Progenitor cell of endocrine pancreas (in vitro differentiated cells): ENCODE measurements at regions not wholly inside any gene's neighbourhood (a gene's known extent, or its start where the extent isn't known, plus 50 kb on each side); places are given as distances from the start of the nearest gene placed in this dataset.

ENCODE experiments used
- DNase-seq: peaks from one replicate; pipeline ENCODE4 v3.0.0; 2021; ENCODE audit warnings: low spot score; ENCODE audit not compliant: unreplicated experiment
- H3K27ac Mint-ChIP-seq: 2 replicates; pipeline ENCODE4 v1.8.0; 2021; ENCODE audit warnings: mild to moderate bottlenecking, moderate library complexity, mixed read lengths
- H3K27me3 Mint-ChIP-seq: 2 replicates; pipeline ENCODE4 v1.8.0; 2021; ENCODE audit warnings: mixed read lengths
- H3K36me3 Mint-ChIP-seq: 2 replicates; pipeline ENCODE4 v1.8.0; 2022; ENCODE audit warnings: mixed read lengths; ENCODE audit not compliant: insufficient read depth
- H3K4me1 Mint-ChIP-seq: 2 replicates; pipeline ENCODE4 v1.8.0; 2021; ENCODE audit warnings: low read depth, mixed read lengths
- H3K4me3 Mint-ChIP-seq: 2 replicates; pipeline ENCODE4 v1.8.0; 2021; ENCODE audit warnings: low read depth, mild to moderate bottlenecking, moderate library complexity, mixed read lengths
- H3K9me3 Mint-ChIP-seq: 2 replicates; pipeline ENCODE4 v1.8.0; 2021; ENCODE audit warnings: low read depth, mixed read lengths
- TF ChIP-seq, protein P1 (sequence below): fragments of 200-600 bp; sonication (generic); IDR thresholded peaks from one replicate; pipeline ENCODE4 v1.5.0; 2021; ENCODE audit warnings: antibody characterized with exemption, mild to moderate bottlenecking; ENCODE audit not compliant: unreplicated experiment

GRCh38 chr14:95449131-95449530 lies 67.3 kb downstream of the SYNE3 start:
- no peak overlapping the region for H3K27ac Mint-ChIP-seq
- peaks cover 10% of the 10 kb centered on the region for H3K4me1 Mint-ChIP-seq
- no peaks in the 10 kb centered on the region for H3K27me3 Mint-ChIP-seq
- H3K9me3 Mint-ChIP-seq = no peaks in the 10 kb centered on the region
- DNase-seq = no peak
- H3K4me3 Mint-ChIP-seq = no peak overlapping the region
- TF ChIP-seq, protein P1, sequence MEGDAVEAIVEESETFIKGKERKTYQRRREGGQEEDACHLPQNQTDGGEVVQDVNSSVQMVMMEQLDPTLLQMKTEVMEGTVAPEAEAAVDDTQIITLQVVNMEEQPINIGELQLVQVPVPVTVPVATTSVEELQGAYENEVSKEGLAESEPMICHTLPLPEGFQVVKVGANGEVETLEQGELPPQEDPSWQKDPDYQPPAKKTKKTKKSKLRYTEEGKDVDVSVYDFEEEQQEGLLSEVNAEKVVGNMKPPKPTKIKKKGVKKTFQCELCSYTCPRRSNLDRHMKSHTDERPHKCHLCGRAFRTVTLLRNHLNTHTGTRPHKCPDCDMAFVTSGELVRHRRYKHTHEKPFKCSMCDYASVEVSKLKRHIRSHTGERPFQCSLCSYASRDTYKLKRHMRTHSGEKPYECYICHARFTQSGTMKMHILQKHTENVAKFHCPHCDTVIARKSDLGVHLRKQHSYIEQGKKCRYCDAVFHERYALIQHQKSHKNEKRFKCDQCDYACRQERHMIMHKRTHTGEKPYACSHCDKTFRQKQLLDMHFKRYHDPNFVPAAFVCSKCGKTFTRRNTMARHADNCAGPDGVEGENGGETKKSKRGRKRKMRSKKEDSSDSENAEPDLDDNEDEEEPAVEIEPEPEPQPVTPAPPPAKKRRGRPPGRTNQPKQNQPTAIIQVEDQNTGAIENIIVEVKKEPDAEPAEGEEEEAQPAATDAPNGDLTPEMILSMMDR = no peak
- no peaks in the 10 kb centered on the region for H3K36me3 Mint-ChIP-seq

DNA sequence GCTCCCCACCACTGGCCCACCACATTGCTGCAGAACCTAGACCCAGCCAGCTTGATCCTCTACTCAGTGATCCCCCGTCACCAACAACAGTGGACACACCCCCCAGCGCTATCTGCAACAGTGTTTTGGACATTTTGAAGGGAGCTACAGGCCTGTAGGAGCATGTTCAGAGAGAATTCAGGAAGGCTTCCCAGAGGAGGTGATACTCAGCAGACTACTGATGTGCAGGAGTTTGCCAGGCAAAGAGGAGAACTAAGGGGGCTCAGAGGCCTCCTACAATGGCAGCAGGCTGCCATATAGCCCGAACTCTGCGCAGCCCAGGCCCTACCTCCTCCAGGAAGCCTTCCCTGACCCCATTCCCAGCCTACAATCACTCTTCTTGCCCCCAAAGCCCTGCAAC lies 70.0 kb downstream of the SYNE3 start:
- H3K4me1 Mint-ChIP-seq = peaks cover 17% of the 10 kb centered on the region
- no peak for DNase-seq
- no peaks in the 10 kb centered on the region for H3K27me3 Mint-ChIP-seq
- no peaks in the 10 kb centered on the region for H3K9me3 Mint-ChIP-seq
- TF ChIP-seq, protein P1 = no peak
- H3K27ac Mint-ChIP-seq = no peak overlapping the region
- no peak overlapping the region for H3K4me3 Mint-ChIP-seq
- H3K36me3 Mint-ChIP-seq = no peaks in the 10 kb centered on the region

GRCh38 chr14:95445676-95446075 lies 70.8 kb downstream of the SYNE3 start:
- peaks cover 17% of the 10 kb centered on the region for H3K4me1 Mint-ChIP-seq
- no peak overlapping the region for H3K27ac Mint-ChIP-seq
- TF ChIP-seq, protein P1 = no peak
- H3K4me3 Mint-ChIP-seq = no peak overlapping the region
- no peaks in the 10 kb centered on the region for H3K36me3 Mint-ChIP-seq
- no peaks in the 10 kb centered on the region for H3K27me3 Mint-ChIP-seq
- H3K9me3 Mint-ChIP-seq = no peaks in the 10 kb centered on the region
- no peak for DNase-seq

DNA sequence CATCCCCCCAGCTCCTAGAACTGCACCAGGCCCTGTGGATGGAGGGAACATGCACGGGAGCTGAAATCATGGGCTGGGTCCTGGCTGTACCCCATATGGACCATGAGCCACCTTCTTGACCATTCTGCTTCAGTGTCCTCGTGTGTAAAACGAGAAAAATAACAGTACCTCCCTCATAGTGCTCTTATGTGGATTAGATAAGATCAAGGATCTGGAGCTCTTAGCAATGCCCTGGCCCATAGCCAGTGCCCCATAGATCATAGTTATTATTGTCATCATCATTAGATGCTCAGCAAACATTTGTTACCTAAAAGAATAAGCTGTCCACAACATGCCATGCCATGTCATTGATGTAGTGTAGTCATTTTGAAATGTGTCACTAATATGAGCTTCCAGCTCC lies 71.3 kb downstream of the SYNE3 start:
- H3K27ac Mint-ChIP-seq = no peak overlapping the region
- H3K36me3 Mint-ChIP-seq = no peaks in the 10 kb centered on the region
- peaks cover 17% of the 10 kb centered on the region for H3K4me1 Mint-ChIP-seq
- DNase-seq = no peak
- H3K9me3 Mint-ChIP-seq = no peaks in the 10 kb centered on the region
- H3K4me3 Mint-ChIP-seq = no peak overlapping the region
- TF ChIP-seq, protein P1 = no peak
- no peaks in the 10 kb centered on the region for H3K27me3 Mint-ChIP-seq

DNA sequence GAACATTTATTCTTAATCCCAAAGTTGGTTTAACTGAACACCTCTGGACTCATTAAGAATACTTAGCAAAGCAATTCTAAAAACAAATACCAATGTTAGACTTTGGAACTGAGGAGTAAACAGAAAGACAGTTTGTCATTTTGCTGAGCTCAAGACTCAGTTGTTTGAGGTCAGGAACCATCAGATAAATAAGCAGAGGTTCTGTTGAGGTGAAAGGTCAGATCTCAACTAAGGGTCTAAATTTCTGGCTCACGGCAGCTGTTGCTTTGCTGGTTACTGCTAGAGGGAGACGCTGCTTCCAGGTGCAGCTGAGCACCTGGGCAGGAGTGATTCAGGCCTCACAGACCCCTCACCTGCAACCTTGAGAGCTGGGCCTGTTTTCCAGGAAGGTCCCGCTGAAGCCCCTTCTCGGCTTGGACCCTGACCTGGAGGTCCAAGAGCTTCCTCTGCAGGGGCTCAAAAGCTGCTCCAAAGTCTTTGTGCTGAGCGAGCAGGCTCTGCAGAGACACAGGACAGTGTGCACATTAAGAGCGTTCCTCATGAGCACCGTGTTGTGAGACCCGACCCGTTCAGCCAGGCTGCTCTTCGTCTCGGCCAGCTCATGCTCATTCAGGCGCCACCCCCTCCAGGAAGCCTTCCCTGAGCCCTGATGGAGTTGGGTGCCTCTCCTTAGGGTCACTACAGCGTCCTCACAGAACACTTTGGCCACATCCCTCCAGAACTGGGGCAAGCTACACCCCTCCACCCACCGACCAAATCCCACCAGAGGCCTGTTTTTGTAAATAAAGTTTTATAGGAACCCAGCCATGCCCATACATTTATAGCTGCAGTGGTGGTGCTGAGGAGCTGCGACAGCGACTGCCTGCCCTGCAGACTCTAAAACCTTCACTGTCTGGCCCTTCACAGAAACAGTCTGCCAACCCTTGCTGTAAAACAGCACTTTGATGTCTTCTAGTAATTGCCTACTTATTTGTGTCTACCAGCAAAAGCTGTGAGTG lies 72.0 kb downstream of the SYNE3 start:
- Mint-ChIP-seq H3K27ac (peak overlapping the region; percentile 13), H3K4me1 (peaks cover 17% of the 10 kb centered on the region)

More for the DNA sequence above, 72.0 kb downstream of the SYNE3 start:
- H3K4me3 Mint-ChIP-seq = no peak overlapping the region
- no peaks in the 10 kb centered on the region for H3K27me3 Mint-ChIP-seq
- H3K36me3 Mint-ChIP-seq = no peaks in the 10 kb centered on the region
- TF ChIP-seq, protein P1 = no peak
- no peaks in the 10 kb centered on the region for H3K9me3 Mint-ChIP-seq
- DNase-seq = no peak
